Smooth muscle cell (in vitro differentiated cells): ENCODE measurements at regions not wholly inside any gene's neighbourhood (a gene's known extent, or its start where the extent isn't known, plus 50 kb on each side); places are given as distances from the start of the nearest gene placed in this dataset.

Source experiments
- DNase-seq: peaks from one replicate; lab custom pipeline; 2025; ENCODE audit not compliant: unreplicated experiment; lab: John Stamatoyannopoulos, UW
- H2AFZ ChIP-seq: fragments of 200-600 bp; sonication (generic); 2 replicates; pipeline ENCODE4 v1.6.0; 2016; ENCODE audit warnings: antibody characterized with exemption, low read depth, mild to moderate bottlenecking
- H3F3A ChIP-seq: fragments of 200-600 bp; sonication (generic); 2 replicates; pipeline ENCODE4 v1.6.0; 2017; ENCODE audit warnings: antibody characterized with exemption, low read depth
- H3K27ac ChIP-seq: fragments of 200-600 bp; sonication (generic); 2 replicates; pipeline ENCODE4 v1.5.1; 2016; ENCODE audit warnings: low read depth, mild to moderate bottlenecking
- H3K27me3 ChIP-seq: fragments of 200-600 bp; sonication (generic); 2 replicates; pipeline ENCODE4 v1.6.1; 2016; ENCODE audit warnings: low read depth, mild to moderate bottlenecking
- H3K36me3 ChIP-seq: fragments of 200-600 bp; sonication (generic); 2 replicates; pipeline ENCODE4 v1.5.1; 2016; ENCODE audit warnings: low read depth
- H3K4me1 ChIP-seq: fragments of 200-600 bp; sonication (generic); 2 replicates; pipeline ENCODE4 v1.5.1; 2016; ENCODE audit warnings: low read depth
- H3K4me2 ChIP-seq: fragments of 200-600 bp; sonication (generic); 2 replicates; pipeline ENCODE4 v1.6.0; 2016; ENCODE audit warnings: mild to moderate bottlenecking
- H3K4me3 ChIP-seq: fragments of 200-600 bp; sonication (generic); 2 replicates; pipeline ENCODE4 v1.5.1; 2016; ENCODE audit warnings: mild to moderate bottlenecking
- H3K79me2 ChIP-seq: fragments of 200-600 bp; sonication (generic); 2 replicates; pipeline ENCODE4 v1.6.0; 2016; ENCODE audit warnings: low read depth, mild to moderate bottlenecking
- H3K9ac ChIP-seq: fragments of 200-600 bp; sonication (generic); 2 replicates; pipeline ENCODE4 v1.6.0; 2016; ENCODE audit warnings: low read depth
- H3K9me3 ChIP-seq: fragments of 200-600 bp; sonication (generic); replicated peaks from 2 replicates; pipeline ENCODE4 v1.5.1; 2016; ENCODE audit warnings: low read depth
- H4K20me1 ChIP-seq: fragments of 200-600 bp; sonication (generic); 2 replicates; pipeline ENCODE4 v1.6.0; 2016; ENCODE audit warnings: low read depth
- CTCF ChIP-seq: fragments of 200-600 bp; sonication (generic); IDR thresholded peaks from 2 replicates; pipeline ENCODE4 v1.5.1; 2017; ENCODE audit warnings: borderline replicate concordance, mild to moderate bottlenecking, antibody characterized with exemption; ENCODE audit not compliant: insufficient read depth, poor library complexity, severe bottlenecking

- H2AFZ ChIP-seq, result no peak overlapping the region
- H3K4me1 ChIP-seq, result no peaks in the 10 kb centered on the region
- no peaks in the 10 kb centered on the region for H3K9me3 ChIP-seq
- no peaks in the 10 kb centered on the region for H4K20me1 ChIP-seq
- no peak overlapping the region for H3K27ac ChIP-seq
- peaks cover 12% of the 10 kb centered on the region for H3K27me3 ChIP-seq
- H3K36me3 ChIP-seq, result no peaks in the 10 kb centered on the region
- H3F3A ChIP-seq, result no peaks in the 10 kb centered on the region
- H3K9ac ChIP-seq, result no peak overlapping the region
- H3K4me3 ChIP-seq, result no peak overlapping the region
- no peak overlapping the region for H3K4me2 ChIP-seq
- no peaks in the 10 kb centered on the region for H3K79me2 ChIP-seq
- DNase-seq, result no peak
- TF ChIP-seq CTCF, result no peak
Measured at GRCh38 chr1:215031392-215031791, 51.1 kb upstream of the KCNK2 start.
